ENCODE measurements at regions not wholly inside any gene's neighbourhood (a gene's known extent, or its start where the extent isn't known, plus 50 kb on each side); places are given as distances from the start of the nearest gene placed in this dataset.

GRCh38 chr16:85205747-85206471 lies 93.6 kb upstream of the CIBAR2 start:
- TF ChIP-seq CTCF (IDR thresholded peaks at IDR 0.05) = no peak
- no peak for TF ChIP-seq POLR2A (IDR thresholded peaks at IDR 0.05)

Measured in thyroid gland (tissue), 4 donors.